Hematopoietic multipotent progenitor cell treated with erythropoietin and hydrocortisone succinate and interleukin-3 and kit ligand, for 4 days (in vitro differentiated cells): ENCODE measurements at regions not wholly inside any gene's neighbourhood (a gene's known extent, or its start where the extent isn't known, plus 50 kb on each side); places are given as distances from the start of the nearest gene placed in this dataset.

Experiments used
- DNase-seq: peaks from one replicate; pipeline ENCODE4 v3.0.0-alpha.2; 2015

GRCh38 chr7:67771846-67772605 is 775.4 kb downstream of the TYW1 start:
- no peak for DNase-seq

GRCh38 chr7:67773081-67773480 is 776.4 kb downstream of the TYW1 start:
- no peak for DNase-seq

- DNase-seq: no peak
These were observed 780.5 kb downstream of the TYW1 start for GRCh38 chr7:67777119-67777518.

- no peak for DNase-seq
These were observed 785.2 kb downstream of the TYW1 start for GRCh38 chr7:67781841-67782240.

- DNase-seq: no peak
These were observed 789.4 kb downstream of the TYW1 start for GRCh38 chr7:67786021-67786420.

- DNase-seq: no peak
These were observed 792.0 kb downstream of the TYW1 start for GRCh38 chr7:67788669-67789068.

- DNase-seq: no peak
These were observed 795.3 kb downstream of the TYW1 start for GRCh38 chr7:67791918-67792317.

GRCh38 chr7:67794544-67794943 is 797.9 kb downstream of the TYW1 start:
- DNase-seq: no peak

GRCh38 chr7:67803789-67804188 is 807.2 kb downstream of the TYW1 start:
- DNase-seq: no peak

- DNase-seq: no peak
These were observed 809.4 kb downstream of the TYW1 start for GRCh38 chr7:67805921-67806471.

- DNase-seq: no peak
These were observed 811.2 kb downstream of the TYW1 start for GRCh38 chr7:67807826-67808225.

GRCh38 chr7:67809586-67809985 is 813.0 kb downstream of the TYW1 start:
- DNase-seq: no peak

GRCh38 chr7:67813621-67814292 is 817.1 kb downstream of the TYW1 start:
- DNase-seq: no peak

GRCh38 chr7:67817481-67817880 is 820.8 kb downstream of the TYW1 start:
- DNase-seq: no peak

GRCh38 chr7:67821116-67821515 is 824.5 kb downstream of the TYW1 start:
- no peak for DNase-seq

- DNase-seq: no peak
These were observed 826.7 kb downstream of the TYW1 start for GRCh38 chr7:67823345-67823744.

- no peak for DNase-seq
These were observed 828.7 kb downstream of the TYW1 start for GRCh38 chr7:67825356-67825755.

- DNase-seq: no peak
These were observed 845.3 kb downstream of the TYW1 start for GRCh38 chr7:67841896-67842295.

GRCh38 chr7:67842571-67842970 is 845.9 kb downstream of the TYW1 start:
- DNase-seq: no peak

GRCh38 chr7:67843001-67843565 is 846.5 kb downstream of the TYW1 start:
- no peak for DNase-seq

GRCh38 chr7:67843615-67844014 is 847.0 kb downstream of the TYW1 start:
- DNase-seq: no peak

- no peak for DNase-seq
These were observed 850.6 kb downstream of the TYW1 start for GRCh38 chr7:67847092-67847787.
